Osteoblast (primary cell): ENCODE measurements at regions not wholly inside any gene's neighbourhood (a gene's known extent, or its start where the extent isn't known, plus 50 kb on each side); places are given as distances from the start of the nearest gene placed in this dataset.
"Not testable (repeated sequence)": the region's sequence is repeated elsewhere in the genome, so short reads cannot be mapped to it uniquely, and the experiment has no call there.

Source experiments
- DNase-seq: peaks from one replicate; pipeline ENCODE4 v3.0.0; 2011; ENCODE audit warnings: low spot score, mixed read lengths; ENCODE audit not compliant: insufficient read length; ENCODE audit errors: missing footprints
- H2AFZ ChIP-seq: 2 replicates; pipeline ENCODE4 v1.6.0; 2011; ENCODE audit warnings: mild to moderate bottlenecking, low read length
- H3K27ac ChIP-seq: 2 replicates; pipeline ENCODE4 v1.5.1; 2011; ENCODE audit warnings: mild to moderate bottlenecking, low read depth, low read length, moderate library complexity
- H3K27me3 ChIP-seq: 2 replicates; pipeline ENCODE4 v1.6.0; 2012; ENCODE audit warnings: mild to moderate bottlenecking, control low read depth, inconsistent platforms, low read length, moderate library complexity; ENCODE audit not compliant: insufficient read depth
- H3K36me3 ChIP-seq: 2 replicates; pipeline ENCODE4 v1.5.1; 2011; ENCODE audit warnings: mild to moderate bottlenecking, low read length, control low read depth, moderate library complexity; ENCODE audit not compliant: insufficient read depth
- H3K4me1 ChIP-seq: 2 replicates; pipeline ENCODE4 v1.5.1; 2011; ENCODE audit warnings: mild to moderate bottlenecking, low read length, control low read depth, moderate library complexity; ENCODE audit not compliant: insufficient read depth
- H3K4me2 ChIP-seq: 2 replicates; pipeline ENCODE4 v1.6.0; 2011; ENCODE audit warnings: mild to moderate bottlenecking, low read length; ENCODE audit not compliant: insufficient read depth
- H3K4me3 ChIP-seq: fragments of 200-600 bp; sonication (generic); 3 replicates; pipeline ENCODE4 v1.5.1; 2012; ENCODE audit warnings: mild to moderate bottlenecking, low read length, inconsistent platforms; ENCODE audit not compliant: insufficient read depth
- H3K79me2 ChIP-seq: 2 replicates; pipeline ENCODE4 v1.6.0; 2012; ENCODE audit warnings: mild to moderate bottlenecking, low read length, control low read depth, inconsistent platforms; ENCODE audit not compliant: insufficient read depth
- H3K9me3 ChIP-seq: 2 replicates; pipeline ENCODE4 v1.5.1; 2011; ENCODE audit warnings: low read depth, low read length, control low read depth
- H4K20me1 ChIP-seq: 2 replicates; pipeline ENCODE4 v1.6.0; 2012; ENCODE audit warnings: mild to moderate bottlenecking, low read length, control low read depth; ENCODE audit not compliant: insufficient read depth

GRCh38 chr9:42335984-42336657 is 152.7 kb downstream of the SPATA31A6 start:
- not testable (repeated sequence) for H4K20me1 ChIP-seq, H3K4me2 ChIP-seq, H3K27me3 ChIP-seq, H3K27ac ChIP-seq, H2AFZ ChIP-seq, H3K9me3 ChIP-seq, H3K79me2 ChIP-seq, H3K4me3 ChIP-seq, DNase-seq, H3K4me1 ChIP-seq, H3K36me3 ChIP-seq

DNA sequence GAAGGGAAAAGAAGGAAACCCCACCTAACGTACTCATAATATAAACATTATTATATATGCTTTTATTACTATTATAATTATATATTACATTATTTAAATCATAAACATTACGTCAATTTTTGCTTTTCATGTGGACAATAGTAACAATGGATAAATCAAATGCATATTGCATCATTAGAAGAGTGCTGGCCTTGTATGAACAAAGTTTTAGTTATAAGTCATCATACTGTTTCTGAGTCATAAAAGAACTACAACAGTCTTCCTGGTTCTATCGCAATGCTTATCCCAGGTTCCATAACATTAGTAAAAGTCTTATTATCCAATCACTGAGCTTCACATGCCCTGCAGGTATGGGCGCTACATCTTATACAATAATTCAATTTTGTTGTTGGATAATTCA is 154.8 kb downstream of the SPATA31A6 start:
- not testable (repeated sequence) for H3K4me1 ChIP-seq, H3K9me3 ChIP-seq, H3K36me3 ChIP-seq, H4K20me1 ChIP-seq, H3K4me3 ChIP-seq, H3K79me2 ChIP-seq, H3K4me2 ChIP-seq, H2AFZ ChIP-seq, H3K27me3 ChIP-seq, H3K27ac ChIP-seq
- DNase-seq = peak; percentile 34

GRCh38 chr9:42339671-42340434 is 156.4 kb downstream of the SPATA31A6 start:
- not testable (repeated sequence) for H4K20me1 ChIP-seq, H3K4me2 ChIP-seq, DNase-seq, H2AFZ ChIP-seq, H3K79me2 ChIP-seq, H3K4me3 ChIP-seq, H3K4me1 ChIP-seq, H3K27ac ChIP-seq, H3K36me3 ChIP-seq, H3K9me3 ChIP-seq, H3K27me3 ChIP-seq

DNA sequence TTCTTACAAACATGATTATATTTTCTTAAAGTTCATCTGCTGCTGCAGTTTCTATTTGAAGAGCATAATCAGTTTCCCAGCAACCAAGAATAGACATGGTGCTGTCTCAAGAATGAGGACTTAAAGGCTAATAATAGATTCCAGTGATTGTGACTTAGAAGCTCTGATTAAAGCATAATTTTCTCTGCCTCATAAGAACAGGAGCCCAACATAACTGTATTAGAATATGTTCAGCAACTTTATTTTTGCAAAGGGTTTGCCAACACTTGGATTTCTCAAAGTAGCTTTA is 156.9 kb downstream of the SPATA31A6 start:
- H3K79me2 ChIP-seq, H3K4me1 ChIP-seq, H3K4me2 ChIP-seq, H3K27me3 ChIP-seq, H3K27ac ChIP-seq, H3K4me3 ChIP-seq, H4K20me1 ChIP-seq, H3K36me3 ChIP-seq, H2AFZ ChIP-seq, DNase-seq, H3K9me3 ChIP-seq: not testable (repeated sequence)

DNA sequence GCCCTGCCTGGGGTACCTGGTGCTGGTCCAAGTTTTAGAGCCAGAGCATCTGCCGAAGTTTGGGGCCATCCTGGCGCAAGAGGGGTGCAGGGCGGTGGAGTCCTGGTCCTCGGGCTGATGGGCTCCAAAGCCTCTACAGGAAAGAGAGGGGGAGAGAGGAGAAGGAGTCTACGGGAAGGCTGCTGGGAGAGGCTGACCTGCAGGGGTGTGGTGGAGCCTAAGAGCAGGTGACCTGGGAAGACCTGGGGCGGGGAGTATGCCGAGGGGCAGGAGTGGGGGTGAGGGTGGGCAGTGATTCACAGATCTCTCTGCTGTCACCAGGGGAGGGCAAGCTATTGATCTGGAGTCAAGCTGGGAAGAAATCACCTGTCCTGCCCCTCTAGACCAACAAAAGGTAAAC is 158.4 kb downstream of the SPATA31A6 start:
- H3K36me3 ChIP-seq, H3K4me1 ChIP-seq, H4K20me1 ChIP-seq, H3K4me2 ChIP-seq, H3K79me2 ChIP-seq, H3K27me3 ChIP-seq, H3K27ac ChIP-seq, H3K9me3 ChIP-seq, DNase-seq, H2AFZ ChIP-seq, H3K4me3 ChIP-seq: not testable (repeated sequence)

- H3K9me3 ChIP-seq, H3K27me3 ChIP-seq, H3K36me3 ChIP-seq, H3K4me2 ChIP-seq, H3K4me3 ChIP-seq, DNase-seq, H3K27ac ChIP-seq, H3K79me2 ChIP-seq, H2AFZ ChIP-seq, H3K4me1 ChIP-seq, H4K20me1 ChIP-seq: not testable (repeated sequence)
Measured at GRCh38 chr9:42342297-42342696, 158.8 kb downstream of the SPATA31A6 start.

- H2AFZ ChIP-seq, H3K4me3 ChIP-seq, H3K9me3 ChIP-seq, H3K4me2 ChIP-seq, H3K27me3 ChIP-seq, H3K36me3 ChIP-seq, DNase-seq, H3K27ac ChIP-seq, H4K20me1 ChIP-seq, H3K4me1 ChIP-seq, H3K79me2 ChIP-seq: not testable (repeated sequence)
Measured at GRCh38 chr9:42344508-42344907, 161.0 kb downstream of the SPATA31A6 start.

GRCh38 chr9:42346916-42347315 is 163.5 kb downstream of the SPATA31A6 start:
- not testable (repeated sequence) for H3K27ac ChIP-seq, H3K27me3 ChIP-seq, H4K20me1 ChIP-seq, H3K79me2 ChIP-seq, H3K9me3 ChIP-seq, DNase-seq, H3K4me2 ChIP-seq, H3K4me1 ChIP-seq, H3K4me3 ChIP-seq, H3K36me3 ChIP-seq, H2AFZ ChIP-seq

DNA sequence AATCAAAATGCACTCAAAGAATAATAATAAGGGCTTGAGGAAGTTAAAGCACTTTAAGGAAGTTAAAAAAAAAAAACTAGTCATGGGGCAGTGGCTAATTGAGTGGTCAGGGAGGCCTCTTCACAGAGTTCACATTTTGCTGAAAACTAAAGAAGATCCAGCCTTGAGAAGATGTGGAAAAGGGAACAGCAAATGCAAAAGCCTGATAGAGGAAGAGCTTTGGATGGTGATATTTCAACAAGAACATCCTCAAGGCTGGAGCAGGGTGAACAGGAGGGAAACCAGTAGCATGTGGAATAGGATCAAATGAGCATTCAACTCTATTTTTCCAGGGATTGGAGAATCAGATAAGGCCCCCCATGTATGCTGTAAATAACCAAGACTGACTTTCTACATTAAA is 165.7 kb downstream of the SPATA31A6 start:
- not testable (repeated sequence) for H3K79me2 ChIP-seq, H3K4me3 ChIP-seq, H3K4me2 ChIP-seq, H3K36me3 ChIP-seq, H2AFZ ChIP-seq, DNase-seq, H4K20me1 ChIP-seq, H3K4me1 ChIP-seq, H3K27ac ChIP-seq, H3K9me3 ChIP-seq, H3K27me3 ChIP-seq
